Transverse colon (tissue), 4 donors: ENCODE measurements at regions not wholly inside any gene's neighbourhood (a gene's known extent, or its start where the extent isn't known, plus 50 kb on each side); places are given as distances from the start of the nearest gene placed in this dataset.

Experiments used
- DNase-seq: peaks from one replicate; pipeline ENCODE4 v3.0.0-alpha.2; 2019
- H3K27ac ChIP-seq, 4 donors: fragments of 200-600 bp; sonication (generic); 2 replicates each; pipeline ENCODE4 v1.5.1; 2016 to 2018; ENCODE audit warnings: inconsistent platforms in 4 of 4
- H3K27me3 ChIP-seq: fragments of 200-600 bp; sonication (generic); 2 replicates; pipeline ENCODE4 v1.5.1; 2017; ENCODE audit warnings: inconsistent platforms
- H3K36me3 ChIP-seq, 4 donors: fragments of 200-600 bp; sonication (generic); 2 replicates each; pipeline ENCODE4 v1.5.1; 2017 to 2019; ENCODE audit warnings: inconsistent platforms in 4 of 4
- H3K4me1 ChIP-seq, 4 donors: fragments of 200-600 bp; sonication (generic); 2 replicates each; pipeline ENCODE4 v1.5.1; 2017 to 2020; ENCODE audit warnings: inconsistent platforms in 4 of 4
- H3K4me3 ChIP-seq, 4 donors: fragments of 200-600 bp; sonication (generic); 1 replicate in 1 of 4; 2 replicates in 3 of 4; pipeline versions ENCODE4 v1.5.1 to v1.6.1; 2017 to 2019; ENCODE audit warnings: inconsistent platforms in 4 of 4
- H3K9me3 ChIP-seq, 2 donors: fragments of 200-600 bp; sonication (generic); 2 replicates each; pipeline ENCODE4 v1.5.1; 2017 to 2019; ENCODE audit warnings: inconsistent platforms in 2 of 2
- EP300 ChIP-seq: sonication (generic); formaldehyde crosslinking; IDR thresholded peaks from one replicate; pipeline ENCODE4 v1.6.1; 2017; ENCODE audit warnings: antibody characterized with exemption, low read depth
- POLR2A ChIP-seq: fragments of 450-650 bp; IDR thresholded peaks from one replicate; pipeline ENCODE4 v1.6.1; 2016; ENCODE audit warnings: antibody characterized with exemption, mild to moderate bottlenecking, moderate library complexity
- POLR2AphosphoS5 ChIP-seq, 3 donors: sonication (generic); formaldehyde crosslinking; IDR thresholded peaks; one replicate each; pipeline ENCODE4 v1.6.1; 2016; ENCODE audit warnings: antibody characterized with exemption in 3 of 3
- WGBS, 2 donors: methylation state at CpG; one replicate each; pipeline ENCODE4 v1.1.5; 2018; ENCODE audit warnings: low coverage in 1 of 2; 5-methylcytosine and 5-hydroxymethylcytosine counted together
- in situ Hi-C, 4 donors: fragments of 200-750 bp; cut with MboI; loops; one replicate each; pipeline versions ENCODE4 v1.15.0 to v1.15.1; 2017; ENCODE audit warnings: low sequenced_read_pairs in 3 of 4, low pct_ligation_motif_present in 1 of 4, low pct_unique_long_range_greater_than_20kb in 1 of 4
- intact Hi-C: fragments of 100-400 bp; cut with DNase I; formaldehyde crosslinking; loops from one replicate; pipeline ENCODE4 v1.15.1; 2023; ENCODE audit warnings: low total_unique reads
- TF ChIP-seq, protein P1 (sequence below), 5 experiments: fragments of 200-600 bp in 3 of 5; fragments of 450-650 bp in 2 of 5; sonication (generic) in 3 of 5; IDR thresholded peaks; 1 replicate in 2 of 5; 2 replicates in 3 of 5; pipeline ENCODE4 v1.5.1; 2016 to 2017; ENCODE audit warnings: antibody characterized with exemption in 5 of 5, inconsistent platforms in 3 of 5, mild to moderate bottlenecking in 2 of 5, moderate library complexity in 1 of 5

- WGBS, 2 donors: 79 to 81% methylated on average over 4 of the region's 4 CpGs
- Histone ChIP-seq H3K9me3 (no peaks in the 10 kb centered on the region), H3K36me3 (no peaks in the 10 kb centered on the region), H3K4me3 (no peak overlapping the region), H3K27ac (no peak overlapping the region), H3K4me1 (no peaks in the 10 kb centered on the region), H3K27me3 (no peaks in the 10 kb centered on the region)
- in situ Hi-C loops: no loop called here
- TF ChIP-seq, protein P1, sequence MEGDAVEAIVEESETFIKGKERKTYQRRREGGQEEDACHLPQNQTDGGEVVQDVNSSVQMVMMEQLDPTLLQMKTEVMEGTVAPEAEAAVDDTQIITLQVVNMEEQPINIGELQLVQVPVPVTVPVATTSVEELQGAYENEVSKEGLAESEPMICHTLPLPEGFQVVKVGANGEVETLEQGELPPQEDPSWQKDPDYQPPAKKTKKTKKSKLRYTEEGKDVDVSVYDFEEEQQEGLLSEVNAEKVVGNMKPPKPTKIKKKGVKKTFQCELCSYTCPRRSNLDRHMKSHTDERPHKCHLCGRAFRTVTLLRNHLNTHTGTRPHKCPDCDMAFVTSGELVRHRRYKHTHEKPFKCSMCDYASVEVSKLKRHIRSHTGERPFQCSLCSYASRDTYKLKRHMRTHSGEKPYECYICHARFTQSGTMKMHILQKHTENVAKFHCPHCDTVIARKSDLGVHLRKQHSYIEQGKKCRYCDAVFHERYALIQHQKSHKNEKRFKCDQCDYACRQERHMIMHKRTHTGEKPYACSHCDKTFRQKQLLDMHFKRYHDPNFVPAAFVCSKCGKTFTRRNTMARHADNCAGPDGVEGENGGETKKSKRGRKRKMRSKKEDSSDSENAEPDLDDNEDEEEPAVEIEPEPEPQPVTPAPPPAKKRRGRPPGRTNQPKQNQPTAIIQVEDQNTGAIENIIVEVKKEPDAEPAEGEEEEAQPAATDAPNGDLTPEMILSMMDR (IDR thresholded peaks at IDR 0.05): no peak
- TF ChIP-seq POLR2AphosphoS5 (IDR thresholded peaks at IDR 0.05): no peak
- TF ChIP-seq EP300: no peak
- no peak for TF ChIP-seq POLR2A
- no peak for DNase-seq
- intact Hi-C loops: no loop called here
Measured at GRCh38 chr12:97022536-97023230, 115.6 kb downstream of the NEDD1 start.

DNA sequence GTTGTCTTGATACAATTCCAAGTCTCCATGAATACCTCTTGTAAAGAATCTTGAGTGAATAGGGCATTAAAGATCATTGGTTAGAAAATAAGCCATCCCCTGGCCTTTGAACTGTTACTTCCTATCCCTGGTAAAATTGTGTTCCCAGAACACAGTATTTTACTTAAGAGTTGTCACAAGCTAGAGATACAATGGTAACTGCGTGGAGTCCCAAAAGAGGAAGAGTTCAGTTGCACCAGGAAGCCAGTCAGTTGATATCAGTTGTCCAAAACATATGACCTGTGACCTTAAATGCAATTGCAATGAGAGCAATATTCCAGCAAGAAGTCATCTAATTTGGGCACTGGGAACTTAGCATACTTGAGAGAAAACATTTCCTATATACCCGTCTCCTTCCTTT is 117.3 kb downstream of the NEDD1 start:
- no peak overlapping the region for H3K27ac ChIP-seq
- intact Hi-C loops: no loop called here
- no peak for TF ChIP-seq POLR2A
- no peaks in the 10 kb centered on the region for H3K9me3 ChIP-seq
- H3K36me3 ChIP-seq: no peaks in the 10 kb centered on the region
- no peak for DNase-seq
- in situ Hi-C loops: no loop called here
- no peak overlapping the region for H3K4me3 ChIP-seq
- H3K4me1 ChIP-seq: no peaks in the 10 kb centered on the region
- H3K27me3 ChIP-seq: no peaks in the 10 kb centered on the region
- 78 to 81% methylated on average over 2 of the region's 2 CpGs for WGBS, 2 donors

- in situ Hi-C loops (no loop called here), intact Hi-C loops (no loop called here)
- TF ChIP-seq POLR2A: no peak
- no peak for TF ChIP-seq EP300
- TF ChIP-seq, protein P1 (IDR thresholded peaks at IDR 0.05): no peak
- no peak for TF ChIP-seq POLR2AphosphoS5 (IDR thresholded peaks at IDR 0.05)
- H3K36me3 ChIP-seq: no peaks in the 10 kb centered on the region
- DNase-seq: no peak
- H3K27me3 ChIP-seq: no peaks in the 10 kb centered on the region
- H3K9me3 ChIP-seq: no peaks in the 10 kb centered on the region
- H3K4me1 ChIP-seq: no peaks in the 10 kb centered on the region
- WGBS, 2 donors: 85 to 88% methylated on average over 2 of the region's 2 CpGs
- H3K4me3 ChIP-seq: no peak overlapping the region
- H3K27ac ChIP-seq: no peak overlapping the region
Measured at GRCh38 chr12:97026901-97027300, 119.8 kb downstream of the NEDD1 start.

DNA sequence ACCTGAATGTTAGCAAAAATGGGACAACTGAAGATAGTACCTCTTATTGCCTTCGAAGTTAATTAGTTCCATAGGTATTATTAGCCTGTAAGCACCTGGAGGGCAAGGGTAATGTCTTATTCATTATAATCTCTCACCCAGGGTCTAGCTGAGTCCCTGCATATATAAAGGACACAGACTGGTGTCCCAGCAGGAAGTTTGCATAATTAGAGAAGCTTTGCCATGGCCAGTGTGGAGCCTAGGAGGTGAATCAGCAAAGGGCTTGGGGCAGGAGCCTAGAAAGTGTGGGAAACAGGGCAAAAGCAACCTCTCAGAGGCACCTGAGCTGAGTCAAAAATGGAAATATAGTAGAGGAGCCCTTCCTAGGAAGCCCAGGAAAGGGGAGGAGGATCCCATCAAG is 120.4 kb downstream of the NEDD1 start:
- in situ Hi-C loops: no loop called here
- Histone ChIP-seq H3K4me1 (no peaks in the 10 kb centered on the region), H3K27me3 (no peaks in the 10 kb centered on the region), H3K36me3 (no peaks in the 10 kb centered on the region), H3K27ac (no peak overlapping the region), H3K4me3 (no peak overlapping the region), H3K9me3 (no peaks in the 10 kb centered on the region)
- DNase-seq: no peak
- TF ChIP-seq EP300: no peak
- TF ChIP-seq POLR2AphosphoS5 (IDR thresholded peaks at IDR 0.05): no peak
- TF ChIP-seq POLR2A: no peak
- TF ChIP-seq, protein P1 (IDR thresholded peaks at IDR 0.05): no peak
- intact Hi-C loops: no loop called here
- 20 to 43% methylated on average over 1 of the region's 1 CpG for WGBS, 2 donors

DNA sequence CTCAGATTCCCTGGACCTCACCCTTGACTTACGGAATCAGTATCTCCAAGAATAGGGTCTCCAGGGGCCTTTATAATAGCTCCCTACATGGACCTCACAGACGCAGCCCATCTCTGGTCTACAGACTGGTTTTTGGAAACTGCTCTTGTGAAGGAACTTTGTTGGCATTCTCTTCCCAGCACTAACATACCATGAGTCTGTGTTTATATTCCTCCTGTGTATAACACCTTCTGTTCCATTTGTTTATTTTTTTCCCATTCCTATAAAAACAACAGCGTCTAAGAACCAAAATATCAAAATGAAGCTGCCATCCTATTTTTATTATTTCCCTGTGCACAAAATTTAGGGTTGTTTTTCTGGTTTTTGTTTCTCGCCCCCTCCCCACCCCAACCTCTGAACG is 131.1 kb downstream of the NEDD1 start:
- intact Hi-C loops (no loop called here), in situ Hi-C loops (no loop called here)
- TF ChIP-seq POLR2AphosphoS5 (IDR thresholded peaks at IDR 0.05) (no peak), POLR2A (no peak), EP300 (no peak)
- TF ChIP-seq, protein P1 (IDR thresholded peaks at IDR 0.05): no peak
- Histone ChIP-seq H3K4me3 (no peak overlapping the region), H3K4me1 (no peaks in the 10 kb centered on the region), H3K36me3 (no peaks in the 10 kb centered on the region), H3K27ac (no peak overlapping the region), H3K27me3 (no peaks in the 10 kb centered on the region), H3K9me3 (no peaks in the 10 kb centered on the region)
- DNase-seq: no peak
- 58 to 68% methylated on average over 5 of the region's 5 CpGs for WGBS, 2 donors
